DND-41 (cell line): ENCODE measurements at regions not wholly inside any gene's neighbourhood (a gene's known extent, or its start where the extent isn't known, plus 50 kb on each side); places are given as distances from the start of the nearest gene placed in this dataset.

Experiments used
- CTCF ChIP-seq: IDR thresholded peaks from 2 replicates; pipeline ENCODE4 v1.5.1; 2012; ENCODE audit warnings: borderline replicate concordance, low read length, moderate library complexity, mild to moderate bottlenecking; ENCODE audit not compliant: poor library complexity, severe bottlenecking; ENCODE audit errors: extremely low read depth
- EZH2 ChIP-seq: IDR thresholded peaks from 3 replicates; pipeline ENCODE4 v1.6.1; 2012; ENCODE audit warnings: borderline replicate concordance, low read depth, mild to moderate bottlenecking, moderate library complexity, low read length, inconsistent platforms; ENCODE audit not compliant: severe bottlenecking

- TF ChIP-seq CTCF = no peak
- TF ChIP-seq EZH2 = no peak
These were observed 990.4 kb downstream of the GBE1 start for GRCh38 chr3:80771085-80771484.
